HG03045 (cell line): ENCODE measurements at regions not wholly inside any gene's neighbourhood (a gene's known extent, or its start where the extent isn't known, plus 50 kb on each side); places are given as distances from the start of the nearest gene placed in this dataset.

ENCODE experiments used
- ATAC-seq: cut with Tn5 transposase; IDR thresholded peaks from one replicate; pipeline ENCODE4 v1.9.1; 2021; ENCODE audit warnings: mild to moderate bottlenecking, moderate library complexity; ENCODE audit not compliant: unreplicated experiment

DNA sequence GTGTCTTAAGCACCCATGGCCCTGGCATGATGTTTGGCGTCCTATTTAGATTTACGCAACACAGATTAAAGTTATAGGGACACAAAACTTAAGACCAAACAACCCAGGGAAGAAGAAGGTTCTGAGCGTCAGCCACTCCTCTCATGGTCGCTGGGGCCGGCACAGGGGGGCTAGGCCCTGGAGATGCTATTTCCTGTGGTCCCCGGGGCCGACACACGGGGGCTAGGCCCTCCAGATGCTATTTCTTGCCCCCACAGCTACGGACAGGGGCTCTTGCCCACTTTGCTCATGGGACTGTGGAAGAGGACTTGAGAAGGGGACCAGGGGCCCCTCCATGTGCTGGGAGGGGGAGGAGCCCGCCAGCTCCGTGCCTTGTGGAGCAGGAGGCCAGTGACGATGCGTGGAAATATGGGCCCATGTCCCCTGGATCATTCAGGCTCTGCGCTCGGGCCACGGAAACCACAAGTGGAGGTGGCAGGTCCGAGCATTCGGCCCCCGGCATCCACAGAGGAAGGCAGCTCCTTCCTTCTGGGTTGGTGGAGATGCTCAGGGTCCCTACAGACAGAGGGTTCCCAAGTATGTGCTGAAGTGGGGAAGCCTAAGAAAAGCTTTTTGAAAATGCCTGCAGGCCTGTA is 711.1 kb downstream of the BRD1 start:
- no peak for ATAC-seq

- no peak for ATAC-seq
These were observed 711.7 kb downstream of the BRD1 start for GRCh38 chr22:49116021-49116420.

DNA sequence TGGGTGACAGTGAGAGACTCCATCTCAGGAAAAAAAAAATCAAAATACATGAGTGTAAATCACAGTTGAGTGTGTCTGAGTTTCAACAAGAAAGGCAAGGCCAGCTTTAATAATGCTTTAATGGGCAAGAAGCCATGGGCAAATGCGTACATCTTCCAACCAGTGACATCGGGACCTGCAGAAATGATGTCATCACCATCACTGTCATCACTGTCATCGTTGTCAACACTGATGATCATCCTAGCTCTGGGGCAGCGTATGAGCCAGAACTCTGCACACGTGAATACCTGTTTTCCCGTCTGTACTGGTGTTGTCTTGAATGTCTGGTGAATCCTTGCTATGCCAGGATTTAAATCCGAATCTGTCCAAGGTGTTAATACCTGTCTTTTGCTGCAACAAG is 712.5 kb downstream of the BRD1 start:
- ATAC-seq: no peak

- no peak for ATAC-seq
These were observed 713.9 kb downstream of the BRD1 start for GRCh38 chr22:49113758-49114157.

- ATAC-seq: no peak
These were observed 714.7 kb downstream of the BRD1 start for GRCh38 chr22:49112661-49113626.

GRCh38 chr22:49112176-49112575 is 715.5 kb downstream of the BRD1 start:
- no peak for ATAC-seq

DNA sequence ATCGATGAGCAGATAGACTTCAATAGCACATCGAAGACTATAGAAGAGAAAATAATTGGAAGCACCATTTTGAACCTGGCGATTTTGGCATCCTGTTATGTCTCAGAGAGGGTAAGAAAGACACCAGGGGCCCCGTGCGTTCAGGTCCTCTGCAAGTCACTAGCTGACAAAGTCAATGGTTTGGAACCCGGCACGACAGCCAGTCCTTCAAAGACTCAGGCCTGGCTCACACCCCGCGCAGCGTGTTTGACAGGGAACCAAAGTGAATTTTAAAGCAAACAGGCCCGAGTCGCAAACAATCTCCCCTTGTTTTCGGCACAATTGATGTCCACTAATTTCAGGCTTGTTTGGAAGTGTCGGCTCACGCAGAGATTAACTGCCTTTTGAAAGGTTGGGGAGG is 716.6 kb downstream of the BRD1 start:
- ATAC-seq: no peak

GRCh38 chr22:49108636-49109315 is 718.9 kb downstream of the BRD1 start:
- ATAC-seq: no peak

DNA sequence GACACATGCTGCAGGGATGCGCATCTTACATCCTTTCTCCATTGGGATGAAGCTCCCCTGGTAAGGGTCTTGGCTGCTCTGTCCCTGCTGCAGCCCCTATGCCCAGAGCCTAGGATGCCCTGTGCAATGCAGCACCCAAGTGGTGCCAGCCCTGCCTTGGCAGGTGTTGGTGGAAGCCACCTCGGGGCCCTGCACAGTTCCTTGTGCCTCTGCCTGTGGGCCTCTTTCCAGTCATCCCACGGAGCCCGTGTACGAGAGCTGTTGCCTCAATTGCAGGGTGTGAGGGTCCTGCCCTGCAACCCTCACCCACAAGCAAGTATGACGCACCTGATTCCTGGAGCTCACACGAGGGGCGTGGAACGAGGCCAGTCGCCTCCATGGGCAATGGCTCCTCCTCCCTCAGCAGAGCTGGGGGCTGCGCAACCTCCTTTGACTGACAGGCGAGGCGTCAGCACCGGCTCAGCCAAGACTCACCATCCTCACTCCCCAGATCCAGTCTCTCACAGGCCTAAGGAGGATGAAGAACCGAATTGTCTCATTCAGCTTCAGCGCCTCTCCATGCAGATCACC is 719.6 kb downstream of the BRD1 start:
- ATAC-seq: no peak

DNA sequence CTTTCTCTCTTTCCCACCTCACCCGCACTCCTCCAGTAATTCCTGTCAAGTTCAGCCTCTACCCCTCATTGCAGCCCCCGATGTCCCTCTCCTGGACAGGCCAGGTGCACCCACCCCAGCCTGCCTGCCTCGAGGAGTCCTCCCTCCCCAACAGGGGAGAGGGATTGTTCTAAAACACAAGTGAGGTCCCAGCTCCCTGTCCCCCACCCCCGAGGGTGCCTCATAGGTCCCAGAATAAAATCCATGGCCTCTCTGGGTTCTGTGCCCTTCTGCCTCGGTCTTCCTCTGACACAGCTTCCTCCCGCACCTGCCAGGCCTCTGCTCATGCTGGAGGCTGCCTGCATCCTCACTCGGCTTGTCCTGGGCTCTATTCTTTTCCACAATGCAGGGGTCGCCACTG is 720.1 kb downstream of the BRD1 start:
- ATAC-seq: no peak

DNA sequence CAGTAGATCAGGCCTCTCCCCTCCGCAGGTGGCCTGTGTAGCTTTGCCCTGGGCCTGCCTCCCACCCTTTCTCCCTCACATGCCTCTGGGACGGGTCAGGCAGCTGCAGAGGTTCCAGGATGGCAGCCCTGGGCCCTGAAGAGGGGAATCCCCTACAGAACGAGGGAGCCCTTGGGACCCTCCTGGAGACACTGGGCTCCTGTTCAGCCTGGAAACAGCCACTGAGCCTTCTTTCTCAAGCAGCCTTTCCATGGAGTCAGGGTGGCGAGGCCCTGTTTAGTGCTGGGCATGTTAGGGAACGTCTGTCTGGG is 720.9 kb downstream of the BRD1 start:
- no peak for ATAC-seq

DNA sequence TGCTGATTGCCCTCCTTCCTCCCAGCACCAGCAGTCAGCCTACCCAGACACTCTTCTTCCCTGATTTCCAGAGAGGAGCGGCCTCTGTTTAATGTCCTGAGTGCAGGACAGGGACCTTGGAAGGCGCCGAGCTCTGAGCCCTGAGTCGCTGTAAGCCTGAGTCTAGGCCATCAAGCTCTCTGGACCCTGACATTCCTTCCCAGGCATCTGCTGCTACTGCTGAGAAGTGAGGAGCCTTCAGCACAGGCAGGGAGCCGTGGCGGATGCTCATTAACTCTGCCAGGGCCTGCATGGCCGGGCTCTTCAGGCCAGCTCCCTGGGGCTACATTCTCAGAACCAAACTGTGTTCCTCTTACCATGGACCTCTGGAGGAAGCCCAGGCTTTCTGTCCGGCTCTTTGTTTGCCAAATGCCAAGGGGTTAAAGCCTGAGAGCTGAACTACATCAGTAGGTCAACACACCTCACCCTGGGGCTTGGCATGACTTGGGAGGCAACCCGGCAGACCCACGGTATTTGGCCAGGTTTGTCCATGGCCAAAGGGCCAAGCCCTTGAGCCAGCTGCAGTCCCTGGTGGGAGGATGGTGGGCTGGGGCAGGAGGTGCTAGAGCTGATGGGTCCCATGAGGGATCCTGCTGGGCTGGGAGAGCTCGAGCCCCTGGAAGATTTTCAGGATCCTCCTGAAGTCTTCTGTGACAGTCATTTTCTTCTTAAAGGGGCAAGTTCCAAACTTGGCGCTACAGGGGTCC is 721.4 kb downstream of the BRD1 start:
- ATAC-seq: no peak

GRCh38 chr22:49104434-49104833 is 723.2 kb downstream of the BRD1 start:
- ATAC-seq: no peak

DNA sequence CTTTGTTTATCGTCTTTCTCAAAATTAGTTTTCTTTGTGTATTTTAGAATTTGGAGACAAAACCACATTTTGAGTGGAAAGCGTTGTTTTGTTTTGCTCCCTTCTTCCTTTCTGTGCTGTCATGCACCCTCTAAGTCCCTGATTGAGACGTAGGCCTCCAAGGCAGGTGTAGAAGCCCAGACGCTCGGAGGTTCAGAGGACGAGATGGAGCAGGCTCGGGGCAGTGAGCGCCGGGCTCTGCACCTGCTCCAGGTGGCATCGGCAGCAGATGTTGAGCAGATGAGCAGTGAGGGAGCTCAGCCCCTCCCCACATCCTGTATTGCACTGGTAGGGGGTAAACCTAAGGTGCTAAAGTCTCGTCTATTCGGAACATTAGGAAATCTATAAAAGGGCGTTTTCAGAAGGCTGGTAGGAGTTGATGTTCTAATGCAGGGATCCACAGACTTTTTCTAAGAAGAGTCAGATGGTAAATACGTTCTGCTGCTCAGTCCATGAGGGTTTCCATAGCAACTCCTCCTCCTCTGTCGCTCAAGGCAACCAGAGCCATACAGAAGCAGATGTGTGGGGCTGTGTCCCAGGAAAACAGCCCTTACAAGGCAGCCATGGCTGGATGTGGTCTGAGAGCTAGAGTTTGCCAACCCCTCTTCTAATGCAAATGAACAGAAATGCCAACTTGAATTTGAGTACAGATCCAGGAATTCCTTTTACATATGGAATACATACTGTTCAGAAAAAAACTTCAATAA is 724.2 kb downstream of the BRD1 start:
- no peak for ATAC-seq

DNA sequence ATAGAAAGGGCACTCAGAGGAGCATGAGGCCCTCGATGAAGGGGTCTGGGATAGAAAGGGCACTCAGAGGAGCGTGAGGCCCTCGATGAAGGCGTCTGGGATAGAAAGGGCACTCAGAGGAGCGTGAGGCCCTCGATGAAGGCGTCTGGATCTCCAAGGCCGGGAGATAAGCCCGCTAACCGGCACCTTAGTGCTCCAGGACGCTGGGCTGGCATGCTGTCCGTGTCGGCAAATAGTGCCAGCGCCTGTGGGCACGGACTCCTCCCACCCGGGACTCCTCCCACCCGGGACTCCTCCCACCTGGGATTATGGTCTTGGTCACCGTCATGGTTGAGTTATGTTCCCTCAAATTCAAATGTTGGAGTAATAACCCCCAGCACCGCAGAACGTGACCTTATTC is 725.3 kb downstream of the BRD1 start:
- no peak for ATAC-seq

DNA sequence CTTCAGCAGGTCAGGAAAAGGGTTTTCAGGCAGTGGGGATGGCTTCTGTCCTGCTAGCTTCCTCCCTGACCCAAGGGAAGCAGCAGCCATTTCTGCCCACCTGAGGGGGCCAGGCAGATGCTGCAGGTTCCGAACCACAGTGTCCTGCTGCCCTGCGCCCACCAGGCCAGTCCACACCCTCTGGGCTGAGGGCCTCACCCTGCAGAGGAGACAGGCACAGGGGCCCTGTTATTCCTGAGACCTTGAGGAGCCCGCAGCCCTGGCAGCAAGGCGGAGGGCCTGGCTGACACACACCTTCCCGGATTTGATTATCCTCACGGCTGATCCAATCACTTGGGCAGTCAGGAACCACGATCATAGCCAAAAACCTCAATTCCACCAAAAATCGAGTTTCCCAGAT is 725.8 kb downstream of the BRD1 start:
- no peak for ATAC-seq

GRCh38 chr22:49101225-49101624 is 726.4 kb downstream of the BRD1 start:
- no peak for ATAC-seq

DNA sequence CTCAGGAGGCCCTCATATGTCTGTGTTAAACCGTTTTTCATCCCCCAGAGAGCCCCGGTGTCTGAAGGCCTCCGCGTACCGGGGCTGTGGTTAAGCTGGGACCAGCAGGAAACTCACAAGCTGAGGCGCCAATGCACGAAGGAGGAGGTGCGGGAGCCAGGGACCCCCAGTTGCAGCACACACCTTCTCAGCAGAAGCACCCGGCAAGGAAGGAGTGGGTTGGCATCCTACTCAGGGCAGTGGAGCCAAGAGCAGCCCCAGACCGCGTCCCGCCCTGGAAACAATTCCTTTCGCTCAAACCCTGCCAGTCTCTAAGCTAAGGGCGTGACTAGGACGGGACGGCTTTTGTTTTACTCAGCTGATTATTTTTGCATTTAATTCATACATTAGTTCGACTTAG is 726.9 kb downstream of the BRD1 start:
- ATAC-seq: no peak

- no peak for ATAC-seq
These were observed 727.4 kb downstream of the BRD1 start for GRCh38 chr22:49100316-49100715.

GRCh38 chr22:49099496-49100124 is 728.1 kb downstream of the BRD1 start:
- ATAC-seq: no peak
